HG02759 (cell line): ENCODE measurements at regions not wholly inside any gene's neighbourhood (a gene's known extent, or its start where the extent isn't known, plus 50 kb on each side); places are given as distances from the start of the nearest gene placed in this dataset.
"Not testable (repeated sequence)": the region's sequence is repeated elsewhere in the genome, so short reads cannot be mapped to it uniquely, and the experiment has no call there.

ENCODE experiments used
- ATAC-seq: cut with Tn5 transposase; IDR thresholded peaks from one replicate; pipeline ENCODE4 v1.9.1; 2021; ENCODE audit warnings: mild to moderate bottlenecking, moderate library complexity; ENCODE audit not compliant: unreplicated experiment

DNA sequence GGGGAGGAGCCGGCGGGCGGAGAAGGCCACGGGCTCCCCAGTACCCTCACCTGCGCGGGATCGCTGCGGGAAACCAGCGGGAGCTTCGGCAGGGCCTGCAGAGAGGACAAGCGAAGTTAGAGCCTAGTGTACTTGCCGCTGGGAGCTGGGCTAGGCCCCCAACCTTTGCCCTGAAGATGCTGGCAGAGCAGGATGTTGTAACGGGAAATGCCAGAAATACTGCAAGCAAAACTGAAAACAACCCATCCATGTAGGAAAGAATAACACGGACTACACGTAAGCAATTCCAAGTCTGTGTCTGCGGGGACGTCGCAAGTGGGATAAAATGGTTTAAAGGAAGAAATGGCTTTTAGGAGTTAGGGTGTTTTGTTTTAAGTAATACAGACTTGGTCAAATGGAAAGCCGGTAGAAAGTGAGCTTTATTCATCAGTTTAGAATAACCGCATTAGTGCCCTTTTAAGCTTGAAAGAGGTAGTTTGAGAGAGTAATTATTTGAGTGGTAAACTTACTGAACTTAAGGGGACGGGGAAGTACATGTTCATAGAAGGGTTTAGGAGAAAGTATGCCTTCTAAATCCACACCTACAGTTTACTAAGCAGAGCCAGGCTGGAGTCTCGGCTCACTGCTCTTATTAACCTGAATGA, 121.3 kb upstream of the NIPA1 start:
- not testable (repeated sequence) for ATAC-seq

- not testable (repeated sequence) for ATAC-seq
These were observed 120.7 kb upstream of the NIPA1 start for GRCh38 chr15:22665711-22666110.

- not testable (repeated sequence) for ATAC-seq
These were observed 101.7 kb upstream of the NIPA1 start for GRCh38 chr15:22684786-22685185.

DNA sequence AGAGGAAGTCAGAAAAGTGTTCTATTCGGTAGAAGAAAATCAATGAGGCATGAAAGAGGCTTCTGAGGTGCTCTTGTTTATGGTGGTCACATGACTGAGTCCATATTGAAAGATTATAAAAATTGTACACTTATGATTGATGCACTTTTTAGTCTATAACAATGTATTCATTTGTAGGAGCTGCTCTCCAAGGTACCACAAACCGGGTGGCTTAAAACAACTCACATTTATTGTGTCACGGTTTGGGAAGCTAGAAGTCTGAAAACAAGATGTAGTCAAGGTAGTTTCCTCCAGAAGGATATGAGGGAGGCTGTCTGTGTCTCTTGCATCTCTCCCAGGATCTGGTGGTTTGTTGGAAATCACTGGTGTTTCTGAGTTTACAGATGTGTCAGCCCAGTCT, 86.6 kb upstream of the NIPA1 start:
- not testable (repeated sequence) for ATAC-seq

DNA sequence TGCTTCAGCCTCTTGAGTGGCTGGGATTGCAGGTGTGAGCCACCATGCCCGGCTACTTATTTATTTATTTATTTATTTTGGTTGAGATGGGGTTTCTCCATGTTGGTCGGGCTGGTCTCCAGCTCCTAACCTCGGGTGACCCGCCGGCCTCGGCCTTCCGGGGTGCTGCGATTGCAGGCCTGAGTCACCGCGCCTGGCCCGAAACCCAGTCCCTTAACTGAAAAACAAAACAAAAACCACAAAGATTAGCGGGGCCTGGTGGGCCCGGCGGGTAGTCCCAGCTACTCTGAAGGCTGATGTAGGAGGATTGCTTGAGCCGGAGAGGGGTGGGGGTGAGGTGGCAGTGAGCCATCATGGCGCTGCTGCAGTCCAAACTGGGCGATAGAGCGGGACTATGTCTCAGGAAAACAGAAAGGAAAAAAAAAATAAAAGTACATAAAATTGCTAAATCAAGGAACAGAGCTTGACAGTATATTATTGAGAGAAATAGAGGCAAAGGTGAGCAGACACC, 75.6 kb upstream of the NIPA1 start:
- ATAC-seq: not testable (repeated sequence)

GRCh38 chr15:22713933-22714332, 72.5 kb upstream of the NIPA1 start:
- ATAC-seq: not testable (repeated sequence)

GRCh38 chr15:22714358-22715132, 71.9 kb upstream of the NIPA1 start:
- not testable (repeated sequence) for ATAC-seq

GRCh38 chr15:22715133-22715845, 71.2 kb upstream of the NIPA1 start:
- ATAC-seq: not testable (repeated sequence)

GRCh38 chr15:22719980-22720379, 66.5 kb upstream of the NIPA1 start:
- not testable (repeated sequence) for ATAC-seq

GRCh38 chr15:22726104-22726503, 60.3 kb upstream of the NIPA1 start:
- not testable (repeated sequence) for ATAC-seq

GRCh38 chr15:22735067-22735466, 51.4 kb upstream of the NIPA1 start:
- ATAC-seq: not testable (repeated sequence)

- no peak for ATAC-seq
These were observed 50.7 kb upstream of the NIPA1 start for GRCh38 chr15:22735781-22736180.

DNA sequence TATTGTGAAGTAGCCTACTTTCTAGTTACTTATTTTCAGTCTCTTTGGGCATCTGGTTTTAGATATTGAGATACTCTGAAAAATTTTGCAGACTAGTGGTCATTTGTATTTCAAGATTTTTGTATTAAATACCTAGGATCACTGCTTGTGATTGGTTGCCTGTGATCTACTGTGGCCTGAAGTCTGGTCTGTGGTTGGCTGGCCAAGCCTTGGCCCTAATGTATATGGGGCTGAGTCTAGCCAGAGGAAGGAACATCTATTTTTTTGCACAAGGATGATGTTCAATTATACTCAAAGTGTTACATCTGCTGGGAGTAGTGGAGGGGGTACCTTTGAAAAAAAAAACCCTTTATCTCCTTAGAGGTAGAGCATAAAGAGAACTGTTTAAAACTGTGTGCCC, 50.2 kb upstream of the NIPA1 start:
- ATAC-seq: not testable (repeated sequence)
